Heart left ventricle (tissue), 13 donors: ENCODE measurements at regions not wholly inside any gene's neighbourhood (a gene's known extent, or its start where the extent isn't known, plus 50 kb on each side); places are given as distances from the start of the nearest gene placed in this dataset.

Experiments
- CTCF ChIP-seq, 12 donors: fragments of 200-600 bp; sonication (generic) in 4 of 12; IDR thresholded peaks; one replicate each; pipeline versions ENCODE4 v1.5.0 to v1.8.0; 2018 to 2022; ENCODE audit warnings: antibody characterized with exemption in 12 of 12, mild to moderate bottlenecking in 5 of 12
- POLR2A ChIP-seq, 2 donors: fragments of 450-650 bp; IDR thresholded peaks; one replicate each; pipeline ENCODE4 v1.6.1; 2017; ENCODE audit warnings: antibody characterized with exemption in 2 of 2, mild to moderate bottlenecking in 2 of 2, moderate library complexity in 2 of 2
- donor health status: ischemic (EF 13 %, LVEDD 7.1; RV severe dilation, severe dysfunction).
- donor health status: DM: no; HTN: yes; CAD: no.
- donor health status: DM: no; HTN: no; CAD: no.
- donor health status: ischemic (EF 25% LVEDD 6.9; RV normal size, moderate dysfunction).
- donor health status: ischemic (EF 25% LVEDD 5.7; RV mildly dilated, moderate dysfunction).
- donor health status: ischemic (EF 35%, LVEDD 5.7; RV mildly dilated, moderate dysfunction).
- donor health status: nonischemic (EF 11% LVEDD 7.7; RV severe dilation, severe dysfunction).
- donor health status: DM: yes; HTN: yes; CAD: no.
- donor health status: PGD.
- donor health status: ischemic (EF 29% LVEDD 5.4; RV normal size, mild dysfunction).
- donor health status: nonischemic (EF 23%, LVEDD 6.1; RV moderate dilation, normal function).

- TF ChIP-seq POLR2A (IDR thresholded peaks at IDR 0.05) = no peak
- no peak for TF ChIP-seq CTCF (IDR thresholded peaks at IDR 0.05)
Observed at GRCh38 chr1:115539736-115540135, 102.0 kb upstream of the VANGL1 start.
